ENCODE measurements at regions not wholly inside any gene's neighbourhood (a gene's known extent, or its start where the extent isn't known, plus 50 kb on each side); places are given as distances from the start of the nearest gene placed in this dataset.

GRCh38 chr19:31567776-31568175, 218.5 kb upstream of the TSHZ3 start:
- no TSS peak for BruUV-seq (replicated peaks)
- TF ChIP-seq EZH2phosphoT487 (IDR thresholded peaks at IDR 0.05; ENCODE audit: borderline replicate concordance, low read depth, low read length) = no peak
- no peak for TF ChIP-seq CTCF (conservative IDR thresholded peaks at IDR 0.05; ENCODE audit: low read length)
- H3K4me3 ChIP-seq (ENCODE audit: low read depth, low read length, poor library complexity, severe bottlenecking) = no peak overlapping the region

DNA sequence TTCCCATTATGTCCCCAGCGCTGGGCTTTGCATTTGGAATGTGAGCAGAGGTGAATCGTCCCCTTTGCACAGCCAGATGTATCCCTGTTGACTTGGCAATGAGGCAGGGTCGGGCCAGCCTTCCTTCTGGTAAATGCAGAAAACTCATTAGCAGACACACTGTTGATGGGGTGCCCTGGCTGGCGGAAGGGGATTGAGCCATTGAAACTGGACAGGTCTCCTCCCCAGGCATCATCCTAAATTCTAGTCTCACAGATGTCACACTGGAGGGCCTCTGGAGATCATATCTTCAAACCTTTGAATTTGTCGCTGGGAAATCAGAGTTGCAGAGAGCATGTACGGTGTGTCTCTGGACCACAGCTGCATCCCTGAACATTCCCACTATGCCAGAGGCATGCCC, 219.5 kb upstream of the TSHZ3 start:
- Histone ChIP-seq H3K9me3 (ENCODE audit: low read length) (no peaks in the 10 kb centered on the region), H2AFZ (ENCODE audit: low read length) (no peak overlapping the region), H3K4me1 (ENCODE audit: insufficient read depth, low read length, poor library complexity, severe bottlenecking) (no peaks in the 10 kb centered on the region), H3K27ac (ENCODE audit: low read depth, low read length, poor library complexity, severe bottlenecking) (no peak overlapping the region), H3K4me3 (ENCODE audit: low read depth, low read length, poor library complexity, severe bottlenecking) (no peak overlapping the region), H3K36me3 (ENCODE audit: insufficient read depth, low read length) (no peaks in the 10 kb centered on the region), H3K4me2 (ENCODE audit: low read length) (no peak overlapping the region), H3K9me2 (ENCODE audit: insufficient read depth, low read length) (no peaks in the 10 kb centered on the region), H3K79me2 (ENCODE audit: insufficient read depth, low read depth, low read length) (no peaks in the 10 kb centered on the region), H4K20me1 (ENCODE audit: insufficient read depth, low read length) (no peaks in the 10 kb centered on the region)
- ChIA-PET POLR2A (no interaction called here), CTCF (ENCODE audit: unreplicated experiment) (no interaction called here)
- DNase-seq (ENCODE audit: low spot score) = no peak
- intact Hi-C loops (cut with micrococcal nuclease; ENCODE audit: unreplicated experiment) = no loop called here
- no TSS peak for BruUV-seq (replicated peaks)
- TF ChIP-seq EZH2phosphoT487 (IDR thresholded peaks at IDR 0.05; ENCODE audit: borderline replicate concordance, low read depth, low read length) (no peak), CTCF (conservative IDR thresholded peaks at IDR 0.05; ENCODE audit: low read length) (no peak)

More at GRCh38 chr19:31567776-31568175, 218.5 kb upstream of the TSHZ3 start:
- H3K4me1 ChIP-seq (ENCODE audit: insufficient read depth, low read length, poor library complexity, severe bottlenecking) = no peaks in the 10 kb centered on the region
- no peaks in the 10 kb centered on the region for H3K79me2 ChIP-seq (ENCODE audit: insufficient read depth, low read depth, low read length)
- intact Hi-C loops (cut with micrococcal nuclease; ENCODE audit: unreplicated experiment) = no loop called here
- no peak overlapping the region for H3K27ac ChIP-seq (ENCODE audit: low read depth, low read length, poor library complexity, severe bottlenecking)
- ChIA-PET CTCF (ENCODE audit: unreplicated experiment) (no interaction called here), POLR2A (interaction anchor here (0.5 kb wide), 1 partner anchor 447 kb away, joined by 3 read pairs; no protein-coding TSS in a partner anchor)
- H3K4me2 ChIP-seq (ENCODE audit: low read length) = no peak overlapping the region
- H3K36me3 ChIP-seq (ENCODE audit: insufficient read depth, low read length) = no peaks in the 10 kb centered on the region
- no peaks in the 10 kb centered on the region for H3K9me2 ChIP-seq (ENCODE audit: insufficient read depth, low read length)
- H3K9me3 ChIP-seq (ENCODE audit: low read length) = no peaks in the 10 kb centered on the region
- no peak for DNase-seq (ENCODE audit: low spot score)
- H2AFZ ChIP-seq (ENCODE audit: low read length) = no peak overlapping the region
- no peaks in the 10 kb centered on the region for H4K20me1 ChIP-seq (ENCODE audit: insufficient read depth, low read length)

DNA sequence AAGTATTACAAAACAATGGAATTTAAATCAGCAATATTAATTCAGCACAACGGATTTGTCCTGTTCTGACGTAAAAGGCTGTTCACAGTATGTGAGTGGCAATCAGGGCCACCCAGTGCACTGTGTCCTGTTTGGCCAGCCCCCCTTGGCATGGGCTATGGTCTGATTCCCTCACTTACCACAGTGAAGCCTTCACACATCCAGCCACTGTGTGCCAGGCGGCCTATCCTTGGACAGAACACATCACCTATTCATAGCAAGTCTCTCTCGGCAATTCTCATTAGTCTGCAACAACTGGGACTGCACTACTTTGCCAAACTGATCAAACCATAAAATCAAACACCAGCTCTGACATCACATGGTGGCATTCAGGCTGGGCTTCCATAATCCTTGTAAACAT, 221.5 kb upstream of the TSHZ3 start:
- intact Hi-C loops (cut with micrococcal nuclease; ENCODE audit: unreplicated experiment) = no loop called here
- no peak overlapping the region for H3K4me3 ChIP-seq (ENCODE audit: low read depth, low read length, poor library complexity, severe bottlenecking)
- CTCF ChIA-PET (ENCODE audit: unreplicated experiment) = no interaction called here
- H4K20me1 ChIP-seq (ENCODE audit: insufficient read depth, low read length) = no peaks in the 10 kb centered on the region
- POLR2A ChIA-PET = no interaction called here
- TF ChIP-seq EZH2phosphoT487 (IDR thresholded peaks at IDR 0.05; ENCODE audit: borderline replicate concordance, low read depth, low read length) (no peak), CTCF (conservative IDR thresholded peaks at IDR 0.05; ENCODE audit: low read length) (no peak)
- no peak for DNase-seq (ENCODE audit: low spot score)
- H3K36me3 ChIP-seq (ENCODE audit: insufficient read depth, low read length) = no peaks in the 10 kb centered on the region
- no peaks in the 10 kb centered on the region for H3K9me2 ChIP-seq (ENCODE audit: insufficient read depth, low read length)
- no peaks in the 10 kb centered on the region for H3K79me2 ChIP-seq (ENCODE audit: insufficient read depth, low read depth, low read length)
- H3K4me1 ChIP-seq (ENCODE audit: insufficient read depth, low read length, poor library complexity, severe bottlenecking) = no peaks in the 10 kb centered on the region
- H3K4me2 ChIP-seq (ENCODE audit: low read length) = no peak overlapping the region
- H3K27ac ChIP-seq (ENCODE audit: low read depth, low read length, poor library complexity, severe bottlenecking) = no peak overlapping the region
- no peaks in the 10 kb centered on the region for H3K9me3 ChIP-seq (ENCODE audit: low read length)
- H2AFZ ChIP-seq (ENCODE audit: low read length) = no peak overlapping the region
- BruUV-seq (replicated peaks) = no TSS peak
